RPMI8226 (cell line): ENCODE measurements at regions not wholly inside any gene's neighbourhood (a gene's known extent, or its start where the extent isn't known, plus 50 kb on each side); places are given as distances from the start of the nearest gene placed in this dataset.

Experiments used
- DNase-seq: peaks from one replicate; pipeline ENCODE4 v3.0.0-alpha.2; 2015

DNA sequence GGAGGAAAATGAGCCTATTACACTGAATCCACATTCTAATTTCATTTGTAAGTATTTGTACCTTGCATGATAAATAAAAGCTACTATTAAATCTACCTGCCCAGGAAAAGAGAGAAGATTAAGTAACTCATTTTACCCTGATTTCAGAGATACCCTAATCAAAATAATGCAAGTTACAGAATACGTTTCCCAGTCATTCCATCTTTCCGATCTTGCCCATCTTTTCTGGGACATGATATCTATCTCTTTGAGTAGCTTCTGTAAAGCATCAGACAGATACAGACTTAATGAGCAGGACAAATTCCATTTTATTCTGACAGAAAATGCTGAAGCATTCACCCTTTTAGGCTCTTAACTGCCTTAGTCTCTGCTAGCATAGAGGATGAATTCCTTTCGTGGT, 56.6 kb downstream of the SPRY2 start:
- no peak for DNase-seq

DNA sequence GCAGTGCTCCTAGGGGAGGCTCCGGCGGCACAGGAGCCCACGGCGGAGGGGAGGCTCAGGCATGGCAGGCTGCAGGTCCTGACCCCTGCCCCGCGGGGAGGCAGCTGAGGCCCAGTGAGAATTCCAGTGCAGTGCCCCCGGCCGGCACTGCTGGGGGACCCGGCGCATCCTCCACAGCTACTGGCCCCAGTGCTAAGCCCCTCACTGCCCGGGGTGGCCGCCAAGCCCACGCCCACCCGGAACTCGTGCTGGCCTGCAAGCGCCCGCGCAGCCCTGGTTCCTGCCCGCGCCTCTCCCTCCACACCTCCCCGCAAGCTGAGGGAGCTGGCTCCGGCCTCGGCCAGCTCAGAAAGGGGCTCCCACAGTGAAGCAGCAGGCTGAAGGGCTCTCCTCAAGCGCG, 62.2 kb downstream of the SPRY2 start:
- DNase-seq = no peak

DNA sequence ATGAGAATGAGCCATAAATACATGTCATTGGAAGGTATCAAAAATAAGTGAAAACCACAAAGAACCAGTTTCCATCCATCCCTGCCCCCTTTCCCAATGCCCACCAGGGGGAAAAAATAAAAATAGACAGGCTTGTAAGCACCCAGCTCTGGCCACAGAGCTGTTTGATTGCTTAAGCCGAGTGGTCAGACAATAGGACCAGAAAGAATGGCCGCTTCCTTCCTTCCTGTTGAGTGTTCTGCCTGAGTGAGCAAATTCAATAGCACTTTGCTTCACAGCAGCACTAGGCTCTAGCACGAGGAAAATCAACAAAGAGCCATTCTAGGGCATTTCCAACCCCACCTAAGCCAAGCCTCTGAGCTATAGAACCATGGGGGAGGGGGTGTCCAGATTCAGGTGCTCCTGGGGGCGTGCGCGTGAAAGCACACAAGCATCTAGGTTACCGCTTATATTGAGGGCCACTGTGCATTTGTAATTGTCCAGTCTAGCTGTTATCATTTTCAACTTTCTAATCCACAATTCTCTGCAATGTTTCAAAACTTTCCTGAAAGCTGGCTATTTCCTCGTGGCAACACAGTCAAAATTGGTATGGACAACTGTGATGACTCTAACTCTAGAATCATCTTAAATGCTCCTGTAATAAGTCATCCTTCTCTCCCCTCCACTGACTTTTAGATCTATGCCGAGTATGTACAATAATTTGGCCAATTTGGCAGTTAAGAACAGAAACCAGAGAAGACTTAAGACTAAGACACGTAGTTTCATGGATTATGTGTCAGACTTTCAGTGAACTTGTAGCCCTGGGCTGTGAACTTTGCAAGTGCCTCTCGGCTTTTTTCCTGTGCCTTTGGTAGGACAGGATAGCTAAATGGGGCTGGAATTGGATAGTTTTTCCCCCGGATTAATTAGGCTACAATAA, 64.3 kb downstream of the SPRY2 start:
- DNase-seq = no peak

DNA sequence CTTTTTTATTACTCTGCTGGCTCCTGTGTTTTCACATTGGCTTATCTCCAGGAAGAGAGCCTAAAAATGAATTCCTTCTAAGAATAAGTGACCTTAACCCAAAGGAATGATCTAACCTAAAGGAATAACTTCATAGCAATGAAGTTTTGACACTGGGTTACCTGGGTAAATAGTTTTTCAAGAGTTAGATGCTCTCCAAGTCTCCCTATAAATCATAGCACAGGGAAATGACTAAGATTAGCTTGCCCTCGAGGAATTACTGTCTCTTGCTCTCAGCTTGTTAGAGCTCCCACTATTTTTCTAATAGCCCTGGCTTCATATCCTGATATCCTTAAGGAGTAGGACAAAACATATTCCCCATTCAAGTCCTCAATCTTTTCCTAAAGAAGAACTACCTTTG, 66.3 kb downstream of the SPRY2 start:
- no peak for DNase-seq

DNA sequence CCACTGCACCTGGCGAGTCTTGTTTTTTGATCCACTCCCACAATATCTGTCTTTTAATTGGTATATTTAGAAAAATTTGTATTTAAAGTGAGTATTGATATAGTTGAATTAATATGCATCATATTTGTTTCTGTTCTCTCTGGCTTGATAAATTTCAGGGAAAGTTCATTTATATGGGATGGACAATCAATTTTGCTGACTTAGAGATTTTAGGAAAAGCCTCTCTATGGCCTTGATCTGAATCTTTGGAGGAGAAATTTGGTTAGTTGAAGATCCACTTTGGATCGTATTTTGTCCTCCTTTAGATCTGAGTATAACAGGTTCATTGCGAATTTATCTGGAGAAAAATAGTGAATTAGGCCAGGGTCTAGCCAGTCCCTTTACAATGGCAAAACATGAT, 67.2 kb downstream of the SPRY2 start:
- DNase-seq = no peak

DNA sequence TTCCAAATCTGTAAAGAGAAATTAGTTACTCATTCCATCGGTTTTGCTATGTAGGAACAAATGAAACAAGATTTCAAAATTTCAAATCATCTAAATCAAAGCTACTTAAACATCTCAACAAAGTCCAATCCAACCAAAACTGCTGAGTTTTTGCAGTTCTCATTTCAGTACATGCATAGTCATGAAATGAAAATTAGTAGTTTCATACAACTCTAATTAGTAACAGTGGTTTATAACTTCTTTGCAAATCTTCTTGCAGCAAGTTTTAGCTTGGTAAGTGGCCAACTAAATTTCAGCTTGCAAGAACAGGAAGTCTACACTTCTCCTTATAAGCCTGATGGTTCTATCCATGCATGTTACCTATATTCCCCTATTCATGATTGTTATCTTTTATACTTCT, 75.6 kb downstream of the SPRY2 start:
- no peak for DNase-seq

DNA sequence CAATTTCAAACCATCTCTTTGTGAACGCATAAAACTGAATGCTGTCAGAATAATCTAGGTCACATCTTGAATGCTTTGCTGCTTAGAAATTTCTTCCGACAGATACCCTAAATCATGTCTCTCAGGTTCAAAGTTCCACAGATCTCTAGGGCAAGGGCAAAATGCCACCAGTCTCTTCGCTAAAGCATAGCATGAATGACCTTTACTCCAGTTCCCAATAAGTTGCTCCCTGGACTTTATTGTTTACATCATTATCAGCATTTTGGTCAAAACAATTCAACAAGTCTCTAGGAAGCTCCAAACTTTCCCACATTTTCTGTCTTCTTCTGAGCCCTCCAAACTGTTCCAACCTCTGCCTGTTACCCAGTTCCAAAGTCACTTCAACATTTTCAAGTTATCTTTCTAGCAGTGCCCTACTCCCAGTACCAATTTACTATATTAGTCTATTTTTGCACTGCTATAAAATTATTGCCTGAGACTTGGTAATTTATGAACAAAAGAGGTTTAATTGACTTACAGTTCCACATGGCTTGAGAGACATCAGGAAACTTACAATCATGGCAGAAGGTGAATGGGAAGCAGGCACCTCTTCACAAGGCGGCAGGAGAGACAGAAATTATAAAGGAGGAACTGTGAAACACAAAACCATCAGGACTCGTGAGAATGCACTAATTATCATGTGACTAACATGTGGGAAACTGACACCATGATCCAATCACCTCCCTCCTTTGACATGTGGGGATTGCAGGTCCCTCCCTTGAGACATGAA, 77.0 kb downstream of the SPRY2 start:
- no peak for DNase-seq

DNA sequence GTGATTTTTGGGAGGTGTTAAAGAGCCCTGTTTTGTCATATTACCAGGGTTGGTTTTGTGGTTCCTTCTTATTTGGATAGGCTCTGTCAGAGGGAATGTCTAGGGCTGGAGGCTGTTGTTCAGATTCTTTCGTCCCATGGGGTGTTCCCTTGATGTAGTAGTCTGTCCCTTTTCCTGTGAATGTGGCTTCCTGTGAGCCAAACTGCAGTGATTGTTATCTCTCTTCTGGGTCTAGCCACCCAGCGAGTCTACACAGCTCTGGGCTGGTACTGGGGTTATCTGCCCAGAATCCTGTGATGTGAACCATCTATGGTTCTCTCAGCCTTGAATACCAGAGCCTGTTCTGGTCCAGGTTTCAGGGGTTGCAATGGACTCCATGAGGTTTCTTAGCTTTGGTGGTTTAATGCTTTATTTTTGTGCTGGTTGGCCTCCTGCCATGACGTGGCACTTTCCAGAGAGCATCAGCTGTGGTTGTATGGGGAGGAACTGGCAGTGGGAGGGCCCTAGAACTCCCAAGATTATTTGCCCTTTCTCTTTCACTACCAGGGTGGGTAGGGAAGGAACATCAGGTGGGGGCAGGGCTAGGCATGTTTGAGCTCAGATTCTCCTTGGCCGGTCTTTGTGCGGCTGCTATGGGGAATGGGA, 78.8 kb downstream of the SPRY2 start:
- no peak for DNase-seq

DNA sequence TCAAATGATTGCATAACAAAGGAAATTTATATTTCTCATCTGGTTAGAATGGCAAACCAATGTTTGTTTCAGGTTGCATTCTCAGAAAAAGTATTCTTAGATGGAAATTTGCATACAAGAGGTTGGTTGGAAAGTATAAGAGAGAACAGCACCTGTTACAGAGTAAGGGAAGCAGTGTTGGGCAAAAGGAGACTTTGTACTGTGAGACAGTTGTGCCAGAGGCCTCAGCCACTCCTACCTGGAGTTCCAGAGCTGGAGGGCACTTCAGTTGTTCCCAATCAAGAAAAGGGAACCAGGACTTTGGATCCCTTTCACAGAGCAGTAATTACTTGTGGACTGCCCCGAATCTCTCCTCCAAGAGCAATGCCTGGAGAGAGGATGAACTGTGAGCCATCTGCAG, 81.8 kb downstream of the SPRY2 start:
- DNase-seq = no peak

DNA sequence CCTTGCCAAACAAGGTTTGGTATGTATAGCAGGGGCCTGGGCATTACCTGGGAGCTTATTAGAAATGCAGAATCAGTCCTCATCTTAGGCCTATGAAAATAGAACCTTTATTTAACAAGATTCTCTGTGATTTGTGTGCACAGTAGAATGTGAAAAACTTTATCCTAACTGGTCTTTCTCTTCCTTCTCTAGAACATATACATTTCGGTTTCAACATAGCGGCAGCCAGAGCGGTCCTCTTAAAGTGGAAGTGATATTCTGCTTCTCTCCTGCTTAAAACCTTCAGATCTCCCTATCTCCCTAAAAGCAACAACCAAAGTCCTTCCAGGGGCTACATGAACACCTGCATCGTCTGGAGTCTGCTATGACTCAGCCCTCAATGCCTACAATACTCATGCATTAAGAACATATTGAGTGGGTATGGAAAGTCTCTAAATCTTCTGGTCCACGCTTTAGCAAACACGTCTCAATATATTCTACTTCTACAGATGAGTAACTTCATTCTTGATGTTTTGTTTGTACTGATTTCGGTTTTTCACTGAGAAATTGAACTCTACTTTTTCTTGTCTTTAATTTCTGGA, 84.5 kb downstream of the SPRY2 start:
- no peak for DNase-seq

DNA sequence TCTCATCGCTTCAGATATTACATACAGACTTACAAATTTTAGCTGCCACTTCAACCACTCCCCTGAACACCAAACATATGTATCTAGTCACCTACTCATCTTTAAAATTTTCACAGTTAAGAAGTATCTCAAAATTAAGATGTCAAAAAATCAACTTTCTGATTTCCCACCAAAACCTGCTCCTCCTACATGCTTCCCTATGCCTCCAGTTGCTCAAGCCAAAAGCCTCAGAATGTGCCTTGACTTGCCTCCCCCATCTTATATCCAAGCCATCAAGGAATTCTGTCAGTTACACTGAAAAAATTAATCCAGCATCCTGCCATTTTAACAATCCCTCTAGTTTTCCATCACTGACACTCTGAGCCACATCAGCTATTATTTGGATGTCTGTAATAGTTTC, 85.0 kb downstream of the SPRY2 start:
- DNase-seq = no peak

DNA sequence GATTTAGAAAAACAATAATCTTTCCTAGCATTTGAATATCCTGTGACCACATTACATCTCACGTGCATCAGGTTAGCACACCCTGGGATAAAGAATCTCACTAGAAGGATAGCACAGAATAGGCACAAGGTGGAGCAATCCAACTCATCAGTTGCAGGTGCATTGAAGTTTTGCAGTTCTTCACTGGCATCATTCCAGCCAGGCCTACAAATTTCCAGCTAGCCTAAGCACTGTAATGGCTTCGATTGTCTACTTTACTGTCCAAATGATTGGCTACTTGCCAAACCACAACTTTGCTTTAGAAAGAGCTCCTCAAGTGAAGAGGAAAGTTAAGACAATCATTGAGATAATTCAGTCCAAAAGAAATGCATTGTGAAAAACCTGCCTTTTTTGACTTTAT, 89.5 kb downstream of the SPRY2 start:
- peak; percentile 75 for DNase-seq

DNA sequence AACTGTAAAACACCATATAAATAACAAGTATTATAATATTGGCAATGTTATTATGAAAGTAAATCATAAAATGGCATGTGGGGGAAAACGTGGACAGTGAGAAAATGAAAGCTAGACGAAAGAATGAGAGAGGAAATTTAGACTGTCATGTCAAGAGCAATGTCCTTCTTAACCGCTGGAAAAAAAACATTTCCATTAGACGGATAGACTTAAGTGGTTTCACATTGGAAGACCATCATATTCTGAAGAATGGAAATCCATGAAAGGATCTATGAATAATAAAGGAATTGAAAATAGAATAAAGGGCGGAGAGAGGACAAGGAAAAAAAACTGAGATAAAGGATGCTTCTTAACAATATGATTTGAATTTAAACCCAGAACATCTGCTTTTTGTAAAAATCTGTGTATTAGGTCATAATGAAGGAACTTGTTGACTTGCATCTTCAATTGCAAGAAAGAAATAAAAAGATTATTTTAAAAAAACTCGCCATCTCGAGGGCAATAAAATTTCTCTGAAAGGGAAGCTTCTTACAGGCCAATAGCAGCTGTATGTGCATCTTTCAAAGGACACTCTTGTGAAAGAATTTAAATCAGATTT, 90.6 kb downstream of the SPRY2 start:
- DNase-seq = no peak

DNA sequence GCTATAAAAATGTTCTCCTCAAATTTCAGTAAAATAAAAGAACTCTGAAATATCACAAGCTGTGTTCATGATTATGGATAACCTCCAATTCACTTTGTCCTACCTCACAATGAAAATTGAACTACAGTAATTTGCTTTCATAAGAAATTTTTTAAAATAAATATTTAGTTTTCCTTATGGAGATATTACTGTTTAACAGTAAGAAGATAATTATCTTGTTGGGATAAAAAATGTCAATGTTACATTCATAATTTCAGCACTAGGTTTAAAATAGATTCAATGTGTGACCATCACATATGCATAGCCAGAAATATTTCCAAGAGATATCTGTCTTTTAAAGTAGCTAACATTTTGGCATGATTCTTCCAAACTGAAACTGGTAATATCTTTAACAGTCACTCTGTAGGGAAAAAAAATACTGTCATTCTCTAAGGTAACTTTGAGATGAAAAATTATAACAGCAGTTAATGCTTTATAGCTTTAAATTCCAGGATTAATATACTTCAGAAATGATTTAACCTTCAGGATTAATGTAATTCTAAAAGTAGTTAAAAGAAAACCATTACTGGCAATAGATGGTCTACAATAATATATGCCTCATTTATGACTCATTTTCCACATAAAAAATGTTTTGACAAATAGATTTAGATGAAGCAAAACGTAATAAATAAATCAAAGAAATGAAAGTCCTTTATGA, 91.3 kb downstream of the SPRY2 start:
- no peak for DNase-seq

DNA sequence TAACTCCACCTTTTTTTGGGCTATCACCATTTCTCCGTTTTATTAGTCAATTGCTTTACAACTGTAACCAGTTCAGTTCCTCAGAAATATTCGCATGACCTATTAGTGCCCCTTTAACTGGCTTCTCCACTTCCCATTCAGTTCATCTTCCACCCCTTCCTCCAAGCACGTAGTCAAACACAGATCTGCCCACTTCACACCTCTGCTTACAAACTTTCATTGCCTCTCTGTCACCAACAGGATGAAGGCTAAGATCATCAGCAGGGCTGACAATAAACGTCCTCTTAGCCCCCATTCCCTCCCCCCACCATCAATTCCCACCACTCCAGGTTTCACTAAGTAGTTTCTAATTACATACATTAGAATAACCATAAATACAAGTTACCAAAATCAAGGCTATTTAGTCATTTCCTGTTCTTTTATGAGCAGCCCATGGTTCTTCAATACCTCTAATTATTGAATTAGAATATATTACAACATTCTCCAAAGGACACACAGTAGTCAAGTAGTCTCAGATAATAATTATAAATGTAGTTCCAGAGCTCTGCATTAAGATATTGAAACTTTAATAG, 95.7 kb downstream of the SPRY2 start:
- no peak for DNase-seq

DNA sequence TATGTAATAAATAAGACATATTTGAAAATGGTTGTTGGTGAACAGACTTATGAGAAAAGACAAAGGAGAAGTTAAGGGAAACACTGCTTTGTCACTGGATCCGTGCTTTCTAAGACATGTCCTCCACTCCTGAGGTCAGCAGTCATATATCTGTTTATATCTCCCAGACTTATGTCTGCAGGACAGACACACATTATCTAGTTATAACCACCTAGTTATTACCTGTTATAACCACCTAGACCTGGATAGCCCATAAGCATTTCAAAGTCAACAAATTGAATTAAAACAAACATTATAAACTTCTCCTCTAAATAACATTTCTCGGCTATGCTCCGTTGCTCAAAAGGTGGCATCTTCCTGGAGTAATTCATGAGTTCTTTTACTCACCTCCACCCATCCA, 96.4 kb downstream of the SPRY2 start:
- no peak for DNase-seq

DNA sequence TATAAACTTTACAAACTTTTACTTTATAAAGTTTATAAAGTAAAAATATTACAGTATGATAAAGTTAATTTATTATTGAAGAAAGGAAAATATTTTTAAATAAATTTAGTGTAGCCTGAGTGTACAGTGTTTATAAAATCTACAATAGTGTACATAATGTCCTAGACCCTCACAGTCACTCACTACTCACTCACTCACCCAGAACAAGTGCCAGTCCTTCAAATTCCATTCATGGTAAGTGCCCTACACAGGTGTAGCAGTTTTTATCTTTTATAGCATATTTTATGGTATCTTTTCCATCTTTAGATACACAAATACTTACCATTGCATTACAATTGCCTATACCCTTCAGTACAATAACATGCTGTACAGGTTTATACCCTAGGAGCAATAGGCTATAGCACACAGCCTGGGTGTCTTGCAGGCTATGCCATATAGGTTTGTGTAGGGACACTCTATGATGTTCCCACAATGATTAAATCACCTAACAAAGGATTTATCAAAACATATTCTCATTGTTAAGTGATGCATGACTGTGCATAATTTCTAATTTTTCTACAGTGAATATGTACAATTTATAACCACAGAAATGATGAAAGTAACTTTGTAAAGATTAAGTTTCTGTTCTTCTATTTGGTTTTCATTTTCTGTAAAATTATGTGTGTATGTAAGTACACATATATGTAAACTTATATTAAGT, 98.0 kb downstream of the SPRY2 start:
- DNase-seq = no peak

DNA sequence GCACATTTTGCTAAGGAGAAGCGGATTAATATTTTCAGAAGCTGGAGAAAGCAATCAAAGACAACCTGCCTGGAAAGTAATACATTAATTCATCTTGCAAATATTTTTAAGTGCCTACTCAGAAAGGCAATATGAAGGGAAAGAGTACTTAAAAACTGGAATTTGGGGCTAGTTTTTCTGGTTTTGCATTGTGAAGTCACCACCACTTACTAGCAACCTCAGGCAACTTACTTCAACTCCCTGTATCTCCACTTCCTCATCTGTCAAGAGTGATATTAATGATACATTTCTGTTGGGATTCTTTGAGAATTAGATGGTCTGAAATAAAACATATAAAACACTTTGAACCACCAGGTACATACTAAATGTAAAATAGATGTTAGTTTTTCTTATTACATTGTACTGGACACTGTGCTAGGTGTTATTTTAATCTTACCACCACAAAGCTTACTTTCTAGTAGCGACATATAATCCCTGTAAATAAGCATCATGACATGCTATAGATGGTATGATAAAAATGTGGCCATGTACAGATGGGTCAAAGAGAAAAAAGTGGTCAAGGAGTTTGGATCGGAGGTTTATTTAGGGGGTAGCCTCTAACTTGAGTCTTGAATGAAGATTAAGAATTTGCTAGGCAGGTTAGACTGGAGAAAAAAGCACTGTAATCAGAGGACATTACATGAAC, 101.2 kb downstream of the SPRY2 start:
- DNase-seq = no peak

DNA sequence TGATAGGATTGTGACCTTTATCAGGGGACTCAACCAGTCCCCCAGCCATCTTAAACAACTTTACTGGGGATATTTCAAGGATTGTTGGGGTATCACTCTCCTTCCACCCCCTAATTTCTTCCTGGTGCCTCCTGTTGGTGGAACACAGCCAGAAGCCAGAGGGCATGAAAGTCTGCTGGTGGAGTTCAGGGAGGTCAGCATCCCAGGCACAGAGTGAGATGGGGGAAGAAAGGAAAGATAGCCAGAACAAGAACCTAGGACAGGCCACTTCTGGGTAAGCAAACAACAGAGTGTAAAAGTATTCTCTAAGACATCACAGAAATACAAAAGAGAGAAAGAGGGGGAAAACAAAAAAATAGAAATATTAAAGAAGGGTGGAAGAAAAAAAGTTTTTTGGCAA, 101.8 kb downstream of the SPRY2 start:
- no peak for DNase-seq

DNA sequence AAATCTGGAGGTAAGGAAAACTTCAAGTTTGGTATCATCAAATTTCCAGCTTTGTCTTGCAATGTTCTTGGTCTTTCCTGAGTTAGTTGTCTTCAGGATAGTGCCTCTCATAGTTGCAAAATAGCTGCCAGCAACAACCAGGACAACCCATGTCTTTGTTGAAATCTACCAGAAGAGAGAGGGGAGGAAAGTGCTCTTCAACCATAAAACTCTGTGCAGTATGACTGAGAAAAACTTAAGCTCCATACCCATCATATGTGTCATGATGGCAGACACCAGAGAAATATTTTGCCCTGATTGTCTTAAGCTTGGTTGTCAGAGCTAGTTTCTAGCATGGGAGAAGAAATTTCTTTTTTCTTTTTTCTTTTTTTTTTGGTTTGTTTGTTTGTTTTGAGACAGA, 103.3 kb downstream of the SPRY2 start:
- no peak for DNase-seq

DNA sequence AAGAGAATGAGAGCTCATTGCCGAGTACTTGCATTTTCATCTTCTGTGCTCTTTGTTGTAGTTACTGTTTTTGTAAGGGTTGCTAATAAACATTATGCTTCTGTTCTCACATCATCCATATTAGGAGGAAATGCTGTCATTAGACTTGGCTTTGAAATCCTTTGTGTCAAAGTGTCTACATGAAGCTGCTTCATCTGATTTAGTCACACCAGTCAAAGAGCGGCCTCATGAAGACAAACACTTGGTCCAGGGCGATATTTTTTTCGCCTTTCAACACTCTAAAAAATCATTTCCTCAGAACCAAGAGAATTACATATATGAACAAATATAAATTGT, 105.0 kb downstream of the SPRY2 start:
- no peak for DNase-seq
